ENCODE measurements at regions not wholly inside any gene's neighbourhood (a gene's known extent, or its start where the extent isn't known, plus 50 kb on each side); places are given as distances from the start of the nearest gene placed in this dataset.
"Not testable (repeated sequence)": the region's sequence is repeated elsewhere in the genome, so short reads cannot be mapped to it uniquely, and the experiment has no call there.

DNA sequence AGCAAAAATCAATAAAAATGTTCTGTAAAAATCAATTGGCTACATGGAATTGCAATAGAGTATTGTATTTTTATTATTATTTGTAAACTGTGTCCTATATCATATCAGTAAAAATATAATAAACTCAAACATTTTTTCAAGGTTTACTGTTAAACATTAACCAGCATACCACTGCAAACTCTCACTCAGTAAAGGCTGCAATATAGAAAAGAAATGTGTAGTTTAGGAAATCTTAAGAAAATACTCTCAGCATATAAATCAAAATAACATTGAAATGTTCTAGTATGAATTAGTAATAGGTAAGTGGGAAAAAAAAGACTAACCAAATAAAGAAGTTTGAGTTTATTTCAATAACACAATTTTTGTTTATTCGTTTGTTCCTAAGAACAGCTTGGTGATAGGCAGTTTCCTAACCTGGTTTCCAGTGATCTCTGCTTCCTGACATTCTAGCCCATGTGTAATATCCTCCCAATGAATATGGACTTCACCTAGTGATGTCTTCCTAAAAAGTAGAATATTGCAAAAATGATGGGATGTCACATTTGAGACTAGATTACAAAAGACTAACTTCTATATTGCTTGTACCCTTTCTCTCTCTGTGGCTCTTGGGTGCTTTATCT lies 870.1 kb downstream of the BRINP3 start:
- no peak for DNase-seq

GRCh38 chr1:189609167-189609566 lies 868.5 kb downstream of the BRINP3 start:
- no peak for DNase-seq

DNA sequence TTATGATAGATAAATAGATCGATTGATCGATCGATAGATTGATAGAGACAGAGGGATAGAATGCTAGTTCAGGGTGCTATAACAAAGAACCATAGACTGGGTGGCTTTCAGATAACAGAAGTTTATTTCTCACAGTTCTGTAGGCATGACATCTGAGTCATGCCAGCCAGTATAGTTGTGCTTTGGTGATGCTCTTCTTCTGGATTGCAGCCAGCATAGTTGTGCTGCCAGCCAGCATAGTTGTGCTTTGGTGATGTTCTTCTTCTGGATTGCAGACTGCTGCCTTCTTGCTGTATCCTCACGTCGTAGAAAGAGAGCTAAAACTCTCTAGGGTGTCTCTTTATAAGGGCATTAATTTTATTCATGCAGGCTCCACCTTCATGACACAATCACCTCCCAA lies 860.8 kb downstream of the BRINP3 start:
- DNase-seq, result peak; percentile 91

GRCh38 chr1:189619682-189620332 lies 857.9 kb downstream of the BRINP3 start:
- DNase-seq, result peak; percentile 87

GRCh38 chr1:189620471-189620870 lies 857.2 kb downstream of the BRINP3 start:
- no peak for DNase-seq

DNA sequence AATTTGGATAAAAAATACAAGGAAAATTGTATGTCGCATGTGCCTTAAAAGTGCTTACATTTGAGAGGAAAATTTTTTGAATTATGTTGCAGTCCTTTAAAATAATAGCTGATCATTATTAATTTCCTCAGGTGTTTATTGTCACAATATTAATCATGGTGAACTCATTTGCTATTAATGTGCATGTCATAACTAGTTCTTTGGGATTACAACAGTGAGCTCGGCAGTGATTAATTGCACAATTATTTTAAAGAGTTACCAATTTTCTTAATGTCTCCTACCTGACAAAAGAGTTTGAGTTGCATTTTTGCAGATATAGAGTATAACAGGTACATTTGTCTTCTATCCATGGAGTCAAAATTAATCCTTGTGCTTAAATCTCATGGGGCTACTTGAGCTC lies 854.3 kb downstream of the BRINP3 start:
- DNase-seq, result no peak

DNA sequence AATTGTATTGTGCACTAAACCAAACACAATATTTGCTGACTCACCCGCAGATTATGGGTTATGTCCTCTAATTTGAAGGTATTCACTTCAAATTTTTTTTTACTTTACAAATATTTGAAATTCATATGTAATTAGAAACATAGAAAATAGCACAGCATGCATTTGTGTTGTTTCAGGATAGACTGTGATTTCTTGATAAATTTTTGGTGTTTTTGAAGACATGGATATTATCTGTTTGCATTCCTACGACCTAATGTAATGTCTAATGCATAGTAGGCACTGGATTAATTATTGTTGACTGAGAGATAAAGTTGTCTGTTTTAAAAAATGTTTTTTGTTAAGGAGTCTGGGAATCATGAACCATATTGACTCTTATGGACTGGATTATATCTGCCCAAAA lies 850.2 kb downstream of the BRINP3 start:
- peak; percentile 47 for DNase-seq

- no peak for DNase-seq
Measured at GRCh38 chr1:189628857-189629256, 848.8 kb downstream of the BRINP3 start.

- DNase-seq, result no peak
Measured at GRCh38 chr1:189633658-189634057, 844.0 kb downstream of the BRINP3 start.

GRCh38 chr1:189637041-189637440 lies 840.6 kb downstream of the BRINP3 start:
- DNase-seq, result no peak

- not testable (repeated sequence) for DNase-seq
Measured at GRCh38 chr1:189644156-189644555, 833.5 kb downstream of the BRINP3 start.

DNA sequence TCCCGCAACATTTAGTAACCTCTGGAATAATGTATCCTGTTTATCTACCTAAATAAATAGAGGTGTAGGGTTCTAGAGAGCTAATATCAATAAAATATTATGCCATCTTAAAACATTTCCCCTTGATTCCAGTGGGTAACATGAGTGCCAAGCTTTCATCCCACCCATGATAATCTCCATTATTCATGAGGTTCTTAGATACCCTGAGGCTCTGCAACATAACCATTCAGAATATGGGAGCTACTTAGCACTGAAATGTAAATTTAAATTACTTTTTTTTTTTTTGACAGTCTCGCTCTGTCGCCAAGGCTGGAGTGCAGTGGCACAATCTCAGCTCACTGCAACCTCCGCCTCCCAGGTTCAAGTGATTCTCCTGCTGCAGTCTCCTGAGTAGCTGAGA lies 832.7 kb downstream of the BRINP3 start:
- DNase-seq, result no peak

DNA sequence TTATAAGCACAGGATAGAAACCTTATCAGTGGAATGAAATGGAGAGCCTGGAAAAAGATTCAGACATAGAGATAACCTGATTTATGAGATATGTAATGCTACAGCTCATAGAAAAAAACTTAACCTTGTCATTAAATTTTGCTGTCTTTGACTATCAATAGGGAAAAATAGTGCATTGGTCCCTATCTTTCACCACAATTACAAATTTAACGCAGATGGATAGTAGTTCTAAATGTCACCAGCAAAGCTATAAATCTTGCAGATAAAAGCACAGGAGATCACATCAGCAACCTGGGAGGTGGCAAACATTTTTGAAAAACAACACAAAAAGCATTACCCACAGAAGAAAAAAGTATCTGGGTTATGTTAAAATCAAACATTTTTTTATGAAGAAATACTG lies 831.6 kb downstream of the BRINP3 start:
- no peak for DNase-seq

DNA sequence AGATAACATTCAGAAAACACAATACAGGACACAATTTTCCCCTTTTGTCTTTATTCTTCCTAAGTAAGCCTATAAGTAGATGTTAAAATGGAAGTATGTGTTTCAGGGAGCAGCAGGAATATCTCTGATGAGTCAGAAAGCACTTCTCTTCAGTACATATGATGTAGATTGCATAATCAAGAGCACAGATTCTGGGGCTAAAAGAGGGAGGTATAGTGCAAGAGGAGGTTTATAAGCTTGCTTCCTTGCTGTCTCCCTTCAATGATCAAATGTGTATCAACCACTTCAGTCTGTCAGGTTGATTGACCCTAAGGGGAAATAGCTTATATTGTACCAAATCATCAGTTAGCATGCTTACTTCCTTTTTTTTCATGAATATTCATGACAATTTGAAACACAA lies 822.8 kb downstream of the BRINP3 start:
- peak; percentile 8 for DNase-seq

DNA sequence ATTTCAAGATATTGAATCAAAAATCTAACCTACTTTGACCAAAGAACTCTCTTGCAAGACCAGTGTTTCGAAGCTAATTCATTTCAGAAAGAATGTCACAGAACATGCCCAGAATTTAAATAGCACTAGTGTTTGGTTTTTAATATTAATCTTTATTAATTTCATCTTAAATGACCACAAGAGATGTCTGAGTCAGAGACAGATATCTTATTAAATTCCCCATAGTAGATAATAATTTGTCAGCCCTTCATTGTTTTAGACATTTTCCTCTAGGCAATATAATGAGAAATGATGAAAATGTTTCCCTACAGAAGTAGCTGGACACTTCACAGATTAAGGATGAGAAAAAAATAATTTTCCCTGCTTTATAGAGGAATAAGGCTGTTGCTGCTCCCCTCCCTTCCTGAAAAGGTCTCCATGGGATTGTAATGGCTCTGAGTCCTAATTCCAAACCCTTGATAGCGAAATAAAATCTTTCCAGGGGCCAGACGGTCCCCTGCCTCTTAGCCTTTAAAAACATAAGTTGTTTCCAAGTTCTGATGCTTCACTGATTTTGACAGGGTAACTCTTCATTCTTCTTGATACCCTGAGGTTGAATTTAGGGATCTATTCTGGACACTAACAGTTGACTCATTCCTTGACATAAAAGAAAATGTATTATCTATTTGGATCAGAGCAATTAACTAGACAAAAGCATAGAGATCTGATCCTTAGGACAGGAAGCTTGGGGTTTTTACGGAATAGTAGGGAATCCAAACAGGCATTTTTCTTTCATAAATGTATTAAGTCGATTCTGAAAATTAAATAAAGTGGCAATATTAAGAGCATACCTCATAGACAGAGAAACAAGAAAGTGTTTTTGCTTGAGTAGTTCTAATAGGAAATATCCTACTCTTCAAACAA lies 820.8 kb downstream of the BRINP3 start:
- DNase-seq, result no peak

- DNase-seq, result peak; percentile 2
Measured at GRCh38 chr1:189657715-189658114, 819.9 kb downstream of the BRINP3 start.

DNA sequence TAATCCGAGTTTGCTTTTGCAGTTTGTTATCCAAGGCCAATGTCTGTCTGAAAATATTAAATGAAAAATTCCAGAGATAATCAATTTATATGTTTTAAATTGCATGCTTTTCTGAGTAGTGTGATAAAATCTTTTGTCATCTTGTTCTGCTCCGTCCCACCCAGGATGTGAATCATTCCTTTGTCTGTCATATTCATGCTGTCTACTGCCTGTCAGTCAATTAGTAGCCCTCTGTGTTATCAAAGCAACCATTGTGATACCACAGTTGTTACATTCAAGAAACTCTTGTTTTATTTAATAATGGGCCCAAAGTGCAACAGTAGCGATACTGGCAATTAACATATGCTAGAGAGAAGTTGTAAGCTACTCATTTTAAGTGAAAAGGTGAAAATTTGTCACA lies 819.3 kb downstream of the BRINP3 start:
- DNase-seq, result peak; percentile 2

- no peak for DNase-seq
Measured at GRCh38 chr1:189659731-189660130, 817.9 kb downstream of the BRINP3 start.

DNA sequence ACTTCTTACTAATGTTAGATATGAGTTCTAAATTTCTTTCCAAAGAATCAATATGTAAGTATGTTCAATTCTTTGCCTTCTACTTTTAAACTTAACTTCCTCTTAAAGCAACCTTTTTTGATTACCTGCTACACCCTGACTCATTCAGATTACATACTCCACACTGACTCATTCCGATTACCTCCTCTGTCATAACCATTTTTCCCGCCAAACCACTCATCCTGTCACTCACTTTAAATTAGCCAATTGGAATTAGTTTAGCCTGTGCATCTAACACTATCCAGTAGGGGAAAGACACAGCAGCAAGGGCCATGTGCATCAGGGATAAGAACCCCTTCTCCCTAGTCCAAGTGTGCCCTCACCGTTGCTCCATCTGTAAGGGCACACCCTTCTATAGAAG lies 815.5 kb downstream of the BRINP3 start:
- DNase-seq, result no peak

GRCh38 chr1:189669846-189670245 lies 807.8 kb downstream of the BRINP3 start:
- peak; percentile 75 for DNase-seq

DNA sequence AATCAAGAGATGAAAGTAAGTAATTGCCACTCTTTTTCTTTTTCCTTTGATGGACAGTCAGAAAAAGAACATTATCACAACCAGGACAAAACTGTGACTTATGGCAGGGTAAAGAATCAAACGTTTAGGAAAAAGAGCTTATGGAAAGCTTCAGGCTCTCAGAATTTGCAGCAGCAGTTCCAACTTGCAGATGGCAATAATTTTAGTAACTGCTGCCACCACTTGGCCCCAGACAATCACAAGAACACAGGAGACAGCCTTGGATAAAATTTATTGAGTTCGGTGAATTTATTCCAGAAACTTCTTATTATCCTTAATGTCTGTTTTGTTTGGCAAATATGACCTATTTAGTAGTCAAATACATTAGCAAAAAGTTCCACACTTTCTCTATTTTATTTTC lies 804.4 kb downstream of the BRINP3 start:
- no peak for DNase-seq

DNA sequence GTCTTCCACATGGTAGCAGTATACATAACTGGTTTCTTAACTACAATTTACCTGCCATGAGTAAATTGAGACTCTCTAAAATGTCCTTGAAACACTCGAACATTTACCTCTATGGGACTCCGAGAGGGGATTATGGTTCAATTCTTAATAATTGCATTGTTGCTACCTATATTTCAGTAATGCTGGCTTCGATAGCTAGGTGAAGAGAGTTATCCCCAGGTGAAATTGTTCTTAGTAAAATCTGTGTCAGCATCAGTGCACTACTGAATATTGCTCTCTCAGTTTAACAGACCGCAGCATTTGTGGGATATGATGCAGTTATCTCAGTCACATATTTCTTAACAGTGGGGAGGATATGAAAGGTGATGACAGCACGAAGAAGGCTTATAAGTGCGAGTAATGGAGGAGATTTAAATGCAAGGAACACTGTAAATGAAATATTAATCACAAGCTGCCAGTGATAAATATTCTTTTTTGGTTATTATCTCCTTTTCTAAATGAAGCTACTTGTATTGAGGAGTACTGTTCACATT lies 801.9 kb downstream of the BRINP3 start:
- no peak for DNase-seq

DNA sequence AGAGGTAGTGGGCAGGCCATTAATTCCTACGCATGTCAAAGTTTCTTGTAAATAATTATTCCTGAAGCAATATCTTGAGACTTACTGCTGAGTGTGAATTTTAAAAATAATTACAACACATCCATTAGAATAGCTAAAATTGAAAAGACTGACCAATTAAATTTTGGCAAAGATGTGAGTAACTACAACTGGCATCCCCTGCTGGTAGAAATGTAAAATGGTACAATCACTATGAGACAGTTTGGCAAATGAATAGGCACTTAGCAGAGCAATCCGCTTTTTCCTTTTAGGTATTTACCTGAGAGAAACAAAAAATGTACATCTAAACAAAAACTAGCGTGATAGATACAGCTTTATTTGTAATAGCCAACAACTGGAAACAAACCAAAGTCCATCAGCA lies 798.9 kb downstream of the BRINP3 start:
- no peak for DNase-seq

Measured in fibroblast of skin of back (primary cell).